OCI-LY7 (cell line): ENCODE measurements at regions not wholly inside any gene's neighbourhood (a gene's known extent, or its start where the extent isn't known, plus 50 kb on each side); places are given as distances from the start of the nearest gene placed in this dataset.
A peak's percentile ranks its signal among the peaks of the same experiment; 100 is the strongest.

Experiments
- BruUV-seq: library from RNA; stranded (reverse); fragments of 400-500 nt; replicated peaks from 2 replicates; lab custom pipeline; 2021; lab: Mats Ljungman, UMichigan
- CTCF ChIA-PET: fragments of 300-600 bp; sonication (Branson Sonifier 250); formaldehyde crosslinking; loops from one replicate; lab custom pipeline; 2022; ENCODE audit warnings: antibody characterized with exemption; ENCODE audit not compliant: unreplicated experiment; lab: Charles Lee
- POLR2A ChIA-PET: fragments of 300-600 bp; sonication (Branson Sonifier 250); formaldehyde crosslinking; loops from one replicate; lab custom pipeline; 2022; ENCODE audit warnings: antibody characterized with exemption; lab: Charles Lee
- DNase-seq: peaks from one replicate; pipeline ENCODE4 v3.0.0-alpha.2; 2015; ENCODE audit warnings: low spot score
- H2AFZ ChIP-seq: fragments of 200-600 bp; sonication (generic), shearing (Covaris generic); 2 replicates; pipeline ENCODE4 v1.6.1; 2014; ENCODE audit warnings: mild to moderate bottlenecking, antibody characterized with exemption, low read length, moderate library complexity
- H3K27ac ChIP-seq: fragments of 200-600 bp; sonication (generic); 2 replicates; pipeline ENCODE4 v1.5.1; 2014; ENCODE audit warnings: mixed run types, low read depth, mild to moderate bottlenecking, moderate library complexity, low read length, inconsistent platforms; ENCODE audit not compliant: poor library complexity, severe bottlenecking
- H3K36me3 ChIP-seq: fragments of 200-600 bp; sonication (generic); 2 replicates; pipeline ENCODE4 v1.6.1; 2014; ENCODE audit warnings: mild to moderate bottlenecking, antibody characterized with exemption, low read length, moderate library complexity, mixed read lengths; ENCODE audit not compliant: insufficient read depth
- H3K4me1 ChIP-seq: fragments of 200-600 bp; sonication (generic); 2 replicates; pipeline ENCODE4 v1.5.1; 2014; ENCODE audit warnings: mild to moderate bottlenecking, low read length; ENCODE audit not compliant: insufficient read depth, poor library complexity, severe bottlenecking
- H3K4me2 ChIP-seq: fragments of 200-600 bp; sonication (generic); 2 replicates; pipeline ENCODE4 v1.6.1; 2014; ENCODE audit warnings: mild to moderate bottlenecking, low read length
- H3K4me3 ChIP-seq: fragments of 200-600 bp; sonication (generic); 2 replicates; pipeline ENCODE4 v1.5.1; 2014; ENCODE audit warnings: mild to moderate bottlenecking, low read depth, low read length; ENCODE audit not compliant: poor library complexity, severe bottlenecking
- H3K79me2 ChIP-seq: fragments of 200-600 bp; sonication (generic); 2 replicates; pipeline ENCODE4 v1.6.1; 2016; ENCODE audit warnings: low read depth, mild to moderate bottlenecking, low read length, moderate library complexity, mixed read lengths; ENCODE audit not compliant: insufficient read depth
- H3K9me2 ChIP-seq: fragments of 200-600 bp; sonication (generic); 2 replicates; pipeline ENCODE4 v1.6.1; 2016; ENCODE audit warnings: mild to moderate bottlenecking, low read length, mixed read lengths; ENCODE audit not compliant: insufficient read depth
- H3K9me3 ChIP-seq: fragments of 200-600 bp; sonication (generic); 2 replicates; pipeline ENCODE4 v1.6.1; 2014; ENCODE audit warnings: mild to moderate bottlenecking, mixed run types, low read length, mixed read lengths
- H4K20me1 ChIP-seq: fragments of 200-600 bp; sonication (generic); 2 replicates; pipeline ENCODE4 v1.6.1; 2014; ENCODE audit warnings: mild to moderate bottlenecking, antibody characterized with exemption, low read length, moderate library complexity, mixed read lengths; ENCODE audit not compliant: insufficient read depth
- CTCF ChIP-seq: fragments of 200-600 bp; sonication (generic); conservative IDR thresholded peaks from 2 replicates; pipeline ENCODE4 v1.5.1; 2014; ENCODE audit warnings: mild to moderate bottlenecking, antibody characterized with exemption, low read length, moderate library complexity, mixed read lengths
- EZH2phosphoT487 ChIP-seq: fragments of 200-600 bp; sonication (generic); IDR thresholded peaks from 2 replicates; pipeline ENCODE4 v1.6.1; 2018; ENCODE audit warnings: low read depth, borderline replicate concordance, mild to moderate bottlenecking, mixed run types, antibody characterized with exemption, low read length, moderate library complexity, mixed read lengths
- intact Hi-C: fragments of 100-400 bp; cut with micrococcal nuclease; formaldehyde crosslinking; loops from one replicate; pipeline ENCODE4 v1.10.0; 2022; ENCODE audit not compliant: unreplicated experiment

- Histone ChIP-seq H3K9me3 (no peaks in the 10 kb centered on the region), H4K20me1 (0 out of 2 replicates have a peak, but pooled peaks cover 10% of the 10 kb centered on the region), H3K79me2 (no peaks in the 10 kb centered on the region), H3K4me1 (peaks cover 33% of the 10 kb centered on the region), H3K36me3 (no peaks in the 10 kb centered on the region), H2AFZ (no peak overlapping the region), H3K4me3 (no peak overlapping the region), H3K4me2 (no peak overlapping the region), H3K27ac (no peak overlapping the region), H3K9me2 (no peaks in the 10 kb centered on the region)
- BruUV-seq, result no TSS peak
- no peak for DNase-seq
- POLR2A ChIA-PET, result interaction anchor here (0.6 to 1.3 kb wide), 9 partner anchors 10 to 136 kb away, joined by 3 to 6 read pairs (median 3); no protein-coding TSS in a partner anchor
- intact Hi-C loops, result loop anchor here (1.0 to 10.0 kb wide), 3 partner anchors 80 to 543 kb away; partner anchors contain the start of genes EXTL2 and SLC30A7
- TF ChIP-seq EZH2phosphoT487 (no peak), CTCF (no peak)
- CTCF ChIA-PET, result interaction anchor here (1.0 to 1.5 kb wide), 5 partner anchors 16 to 128 kb away, joined by 3 to 17 read pairs (median 5); no protein-coding TSS in a partner anchor
Observed at GRCh38 chr1:101437800-101438199, 201.0 kb downstream of the S1PR1 start.

GRCh38 chr1:101438359-101438758 is 201.5 kb downstream of the S1PR1 start:
- TF ChIP-seq EZH2phosphoT487 (no peak), CTCF (peak; percentile 78)
- Histone ChIP-seq H3K9me3 (no peaks in the 10 kb centered on the region), H3K27ac (no peak overlapping the region), H3K79me2 (no peaks in the 10 kb centered on the region), H3K4me1 (peaks cover 33% of the 10 kb centered on the region), H3K4me3 (no peak overlapping the region), H3K36me3 (no peaks in the 10 kb centered on the region), H3K9me2 (no peaks in the 10 kb centered on the region), H4K20me1 (0 out of 2 replicates have a peak, but pooled peaks cover 10% of the 10 kb centered on the region), H3K4me2 (no peak overlapping the region), H2AFZ (no peak overlapping the region)
- intact Hi-C loops, result loop anchor here (1.0 to 10.0 kb wide), 3 partner anchors 81 to 544 kb away; partner anchors contain the start of genes EXTL2 and SLC30A7
- ChIA-PET CTCF (interaction anchor here (1.0 to 1.5 kb wide), 4 partner anchors 16 to 129 kb away, joined by 3 to 17 read pairs (median 6); no protein-coding TSS in a partner anchor), POLR2A (interaction anchor here (0.6 to 1.3 kb wide), 11 partner anchors 10 to 186 kb away, joined by 3 to 6 read pairs (median 3); no protein-coding TSS in a partner anchor)
- DNase-seq, result peak; percentile 39
- BruUV-seq, result no TSS peak

GRCh38 chr1:101440485-101440884 is 203.7 kb downstream of the S1PR1 start:
- H3K4me2 ChIP-seq, result no peak overlapping the region
- H2AFZ ChIP-seq, result no peak overlapping the region
- ChIA-PET CTCF (interaction anchor here (1.5 kb wide), 1 partner anchor 21 kb away, joined by 3 read pairs; no protein-coding TSS in a partner anchor), POLR2A (interaction anchor here (0.6 to 1.0 kb wide), 2 partner anchors 13 to 789 kb away, joined by 3 to 4 read pairs; no protein-coding TSS in a partner anchor)
- peaks cover 22% of the 10 kb centered on the region for H3K4me1 ChIP-seq
- no peak for DNase-seq
- intact Hi-C loops, result no loop called here
- TF ChIP-seq CTCF, result no peak
- TF ChIP-seq EZH2phosphoT487, result no peak
- no peaks in the 10 kb centered on the region for H3K79me2 ChIP-seq
- H3K9me2 ChIP-seq, result no peaks in the 10 kb centered on the region
- H3K4me3 ChIP-seq, result no peak overlapping the region
- H3K9me3 ChIP-seq, result no peaks in the 10 kb centered on the region
- 0 out of 2 replicates have a peak, but pooled peaks cover 10% of the 10 kb centered on the region for H4K20me1 ChIP-seq
- BruUV-seq, result no TSS peak
- H3K36me3 ChIP-seq, result no peaks in the 10 kb centered on the region
- H3K27ac ChIP-seq, result no peak overlapping the region
